HK-2 (cell line): ENCODE measurements at regions not wholly inside any gene's neighbourhood (a gene's known extent, or its start where the extent isn't known, plus 50 kb on each side); places are given as distances from the start of the nearest gene placed in this dataset.

Experiments used
- DNase-seq: peaks from one replicate; pipeline ENCODE4 v3.0.0-alpha.2; 2018; ENCODE audit not compliant: unreplicated experiment

DNA sequence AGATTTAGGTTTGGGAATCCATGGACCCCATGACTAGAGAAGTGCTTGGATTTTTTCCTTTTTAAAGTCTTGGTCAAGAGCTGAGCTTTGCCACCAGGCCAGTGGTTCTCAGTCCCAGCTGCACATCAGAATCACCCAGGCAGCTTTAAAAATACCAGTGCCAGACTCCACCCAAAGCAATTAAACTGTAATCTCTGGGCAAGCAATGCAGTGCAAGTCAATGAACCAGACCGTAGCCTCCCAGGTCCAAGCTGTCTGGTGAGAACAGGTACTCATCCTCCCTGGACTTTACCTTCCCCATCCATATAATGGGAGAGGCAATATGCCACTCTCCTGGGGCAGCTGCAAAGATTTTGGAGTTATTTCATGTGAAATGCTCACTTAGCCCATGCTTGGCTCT is 223.1 kb upstream of the CDH5 start:
- no peak for DNase-seq

DNA sequence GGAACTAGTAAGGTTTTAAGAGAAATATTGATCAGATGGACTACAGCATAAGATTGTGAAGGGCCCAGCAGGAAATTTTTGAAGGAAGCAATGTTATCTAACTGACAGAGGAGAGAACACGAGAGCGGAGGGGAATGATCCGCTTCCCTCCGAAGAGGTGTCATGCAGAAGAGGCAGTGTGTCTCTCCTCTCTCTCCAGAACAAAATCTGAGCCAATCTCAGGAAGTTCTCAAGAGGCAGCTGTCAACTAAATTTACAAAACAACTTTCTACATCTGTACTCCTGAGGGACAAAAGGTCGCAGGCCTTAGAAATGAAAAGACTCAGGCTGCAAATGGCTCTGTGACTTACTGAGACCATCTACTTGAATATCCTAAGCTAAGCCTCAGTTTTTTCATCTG is 224.6 kb upstream of the CDH5 start:
- no peak for DNase-seq

DNA sequence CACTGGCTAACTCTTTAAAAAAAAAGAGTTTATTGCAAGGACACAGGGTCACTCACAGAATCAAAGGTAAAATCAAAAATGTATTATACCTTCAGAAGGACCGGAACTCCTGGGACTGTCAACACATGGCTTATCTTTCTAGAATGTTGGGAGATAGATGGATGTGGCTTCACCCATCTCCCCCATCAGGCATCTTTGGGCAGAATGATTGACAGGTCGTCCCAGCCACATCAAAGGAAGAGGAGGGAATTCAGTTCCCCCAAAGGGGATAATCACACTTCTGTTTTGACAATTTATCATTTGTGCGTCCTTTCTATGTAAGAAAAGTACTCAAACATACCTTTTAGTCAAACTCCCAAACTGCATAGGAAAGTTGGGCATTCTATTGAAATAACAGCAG is 228.6 kb upstream of the CDH5 start:
- no peak for DNase-seq

DNA sequence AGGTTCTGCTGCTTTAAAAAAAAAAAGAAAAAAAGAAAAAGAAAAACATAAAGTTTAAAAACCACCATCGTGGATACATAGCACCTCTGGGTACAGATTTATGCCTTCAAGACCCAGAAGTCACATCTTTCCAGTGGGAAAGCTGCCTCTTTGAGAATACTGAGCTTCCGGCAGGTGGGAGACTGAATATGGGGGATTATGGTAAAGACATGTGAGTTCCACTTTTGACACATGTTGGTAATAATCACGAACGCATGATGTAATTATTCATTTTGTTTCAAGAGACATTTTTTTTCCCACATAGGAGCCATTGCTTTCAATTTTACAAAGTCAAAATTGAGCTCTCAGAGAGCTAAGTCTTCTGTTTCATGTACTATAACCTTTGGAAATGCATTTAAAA is 229.7 kb upstream of the CDH5 start:
- DNase-seq = no peak

DNA sequence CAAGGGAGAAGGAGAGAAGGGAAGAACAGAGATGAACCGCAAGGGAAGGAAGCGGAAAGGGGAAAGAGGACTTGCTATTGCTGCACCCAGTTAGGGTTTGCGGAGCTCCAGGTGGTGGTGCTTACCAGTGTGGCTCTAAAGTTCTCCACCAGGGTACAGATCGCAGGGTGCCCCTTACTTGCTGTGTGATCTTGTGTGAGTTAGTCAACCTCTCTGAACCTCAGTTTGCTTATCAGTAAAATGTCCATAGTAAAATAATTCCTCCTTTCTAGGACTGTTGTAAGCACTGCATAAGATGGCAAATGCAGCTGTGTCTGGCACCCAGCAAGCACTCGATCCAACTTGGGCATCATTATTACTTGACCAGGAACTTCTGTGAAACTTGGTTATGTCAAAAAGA is 230.7 kb upstream of the CDH5 start:
- DNase-seq = no peak

DNA sequence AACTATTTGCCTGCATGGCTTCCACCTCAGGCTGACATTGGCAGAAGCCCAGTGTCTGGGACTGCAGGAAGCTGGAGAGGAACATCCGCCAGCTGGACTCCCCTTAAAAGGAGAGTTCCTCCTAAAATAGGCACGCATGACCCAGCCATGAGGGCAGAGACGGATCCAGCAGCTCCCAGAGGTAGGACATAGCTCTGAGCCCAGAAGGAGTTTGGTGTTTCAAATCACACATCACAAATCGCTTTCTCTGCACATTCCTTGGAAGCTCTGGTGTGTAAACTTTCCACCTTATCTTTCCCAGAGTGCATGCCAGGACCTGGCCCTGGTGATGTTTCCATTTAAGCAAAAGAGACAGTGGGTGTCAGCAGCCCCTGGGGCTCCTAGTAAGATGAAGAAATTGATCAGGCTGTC is 231.1 kb upstream of the CDH5 start:
- DNase-seq = no peak

DNA sequence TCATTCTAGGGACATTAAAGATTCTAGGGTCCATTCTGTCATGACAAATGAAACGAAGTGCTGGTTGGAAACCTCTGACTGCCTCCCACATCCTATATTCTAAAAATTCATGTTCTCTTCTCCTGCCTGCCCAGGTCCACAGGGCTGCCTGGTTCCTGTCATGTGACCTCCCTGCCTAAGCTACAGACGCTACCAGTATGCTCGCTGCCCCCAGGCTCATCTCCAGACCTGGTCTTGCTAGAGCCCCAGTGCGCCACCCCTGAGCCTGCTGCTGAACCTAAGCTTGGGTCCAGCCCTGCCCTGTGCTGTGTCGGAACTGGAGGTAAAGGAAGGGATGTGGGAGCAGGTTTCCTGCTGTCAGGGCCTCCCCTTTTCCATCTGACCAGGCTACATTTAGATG is 231.6 kb upstream of the CDH5 start:
- DNase-seq = no peak

DNA sequence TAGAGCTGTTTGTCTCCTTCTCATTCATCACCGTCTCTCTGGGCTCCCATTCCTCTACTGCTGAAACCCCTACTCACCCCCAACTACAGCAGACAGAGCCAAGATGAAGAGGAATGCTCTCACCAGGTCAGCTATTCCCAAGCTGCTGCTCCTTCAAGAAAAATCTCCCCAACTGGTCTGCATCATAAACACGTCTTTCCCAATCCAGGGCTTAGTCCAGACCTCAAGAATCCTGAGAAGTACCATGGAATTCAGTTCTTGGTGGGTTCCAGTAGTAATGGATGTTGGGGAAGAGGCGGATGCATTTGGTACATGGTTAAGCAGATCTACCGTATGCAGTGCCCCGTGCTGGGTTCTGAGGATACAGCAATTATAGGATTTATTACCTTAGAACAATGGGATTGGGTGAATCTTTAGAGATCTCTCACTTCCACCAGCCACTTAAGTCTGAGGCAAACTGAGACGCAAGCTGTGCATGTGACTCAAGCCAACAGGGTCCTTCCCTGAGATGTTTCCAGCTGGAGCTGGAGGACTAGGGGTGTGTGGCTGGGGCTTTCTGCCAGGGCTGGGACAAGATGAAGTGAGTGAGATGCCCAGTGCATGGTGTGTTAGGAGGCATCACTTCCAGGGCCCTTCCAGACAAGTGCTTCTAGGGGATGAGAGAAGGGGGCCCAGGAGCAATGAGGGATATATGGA is 232.7 kb upstream of the CDH5 start:
- no peak for DNase-seq

DNA sequence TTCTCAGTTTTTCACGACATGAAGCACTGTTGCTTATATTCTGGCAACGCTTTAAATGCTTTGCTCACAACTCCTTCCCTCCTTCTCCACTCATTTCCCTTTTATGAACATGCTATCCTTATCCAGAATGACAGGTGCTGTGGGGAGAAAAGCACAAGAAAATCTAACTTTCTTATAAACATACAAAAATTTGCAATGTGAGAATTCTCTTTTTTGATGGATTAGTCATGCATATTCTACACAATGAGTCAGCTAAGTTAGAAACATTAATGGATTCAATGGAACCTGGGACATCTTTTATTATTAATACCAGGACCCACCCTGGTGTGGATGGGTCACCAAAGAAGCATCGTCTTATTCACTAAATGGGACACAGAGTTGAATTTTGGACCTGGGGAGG is 234.6 kb upstream of the CDH5 start:
- DNase-seq = no peak

DNA sequence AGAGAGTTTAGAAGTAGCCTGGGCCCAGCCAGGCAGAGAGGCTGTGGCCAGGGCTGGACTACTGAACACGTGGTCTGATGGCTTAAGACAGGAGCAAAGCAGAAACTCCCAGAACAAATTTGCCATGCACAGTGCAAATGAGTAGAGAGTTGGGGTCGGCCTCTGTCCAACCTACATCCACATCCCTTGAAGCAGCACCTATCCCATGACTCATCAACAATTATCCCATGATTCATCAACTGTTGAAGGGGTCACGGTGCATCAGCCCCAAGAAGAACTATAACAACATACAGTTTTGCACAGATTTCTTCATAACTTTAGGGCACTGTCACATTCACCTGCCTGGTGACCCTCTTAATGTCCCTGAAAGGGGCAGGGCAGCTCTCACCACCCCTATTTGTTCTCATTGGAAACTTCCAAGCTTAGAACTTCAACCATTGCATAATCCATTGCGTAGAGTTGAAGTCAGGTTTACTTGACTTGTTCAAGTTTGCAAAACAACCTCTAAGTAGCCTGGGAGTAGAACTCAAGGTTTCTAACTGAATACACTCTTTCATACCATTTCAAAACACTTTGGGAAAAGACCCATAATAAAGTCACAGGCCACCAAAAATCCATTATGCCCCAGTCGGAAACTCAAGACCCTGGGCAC is 235.2 kb upstream of the CDH5 start:
- no peak for DNase-seq

DNA sequence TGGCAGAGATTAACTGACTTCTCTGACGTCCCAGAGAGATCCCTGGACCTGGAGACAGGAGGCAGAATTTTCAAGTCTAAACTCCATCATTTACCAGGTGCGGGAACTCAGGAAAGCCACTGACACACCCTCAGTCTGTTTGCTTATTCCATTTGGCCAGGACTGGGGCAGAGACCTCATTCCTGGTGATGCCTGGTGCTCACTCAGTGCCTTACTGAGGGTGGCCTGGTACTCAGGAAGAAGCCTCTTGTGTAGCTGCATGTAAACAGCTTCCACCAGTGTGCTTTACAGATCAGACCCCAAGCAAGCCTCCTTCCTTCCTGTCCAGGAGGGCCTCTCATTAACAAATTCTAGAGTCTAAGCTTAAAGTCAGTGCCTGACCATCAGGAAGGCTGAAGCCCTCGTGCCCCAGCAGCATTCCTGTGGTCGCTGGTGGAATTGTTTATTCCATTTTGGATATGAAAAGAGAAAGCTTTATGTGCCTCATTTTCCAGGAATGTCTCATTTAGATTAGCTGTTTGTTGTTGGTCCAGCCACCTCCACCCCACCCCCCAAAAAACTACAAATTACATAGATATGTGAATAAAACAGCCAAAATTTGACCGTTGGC is 236.1 kb upstream of the CDH5 start:
- no peak for DNase-seq

DNA sequence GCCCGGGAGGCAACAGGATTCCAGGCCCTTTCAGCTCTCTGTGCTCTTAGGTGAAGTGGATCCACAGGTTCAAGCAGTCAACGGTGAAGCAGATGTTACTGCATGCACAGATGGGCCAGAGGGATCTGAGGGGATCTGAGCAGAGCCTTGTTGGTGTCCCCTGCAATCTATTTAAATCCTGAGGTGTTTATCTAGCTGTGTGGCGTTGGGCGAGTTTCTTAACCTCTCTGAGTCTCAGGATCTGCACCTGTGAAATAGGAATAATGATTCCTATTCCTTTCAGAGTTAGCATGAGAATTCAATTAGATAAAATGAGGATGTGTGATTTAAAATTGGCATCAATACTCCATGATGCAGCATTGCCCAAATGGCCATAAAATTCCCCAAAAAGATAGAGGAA is 237.3 kb upstream of the CDH5 start:
- no peak for DNase-seq

DNA sequence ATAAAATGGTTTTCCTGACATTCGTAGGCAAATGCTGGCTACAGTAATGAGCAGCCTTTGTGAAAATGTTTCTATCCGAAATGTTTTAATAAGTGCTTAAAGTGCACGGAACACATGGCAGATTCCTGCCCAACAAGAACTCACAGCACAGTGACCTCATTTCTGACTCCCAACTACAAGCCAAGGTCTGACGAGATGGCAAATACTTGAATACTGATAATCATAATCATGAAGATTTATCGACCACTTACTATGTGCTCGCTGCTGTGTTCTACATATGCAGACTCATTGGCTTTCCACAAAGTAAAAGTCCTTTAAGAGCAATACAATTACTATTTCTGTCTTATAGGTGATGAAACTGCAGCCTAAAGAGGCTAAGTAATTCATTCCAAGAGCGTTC is 238.1 kb upstream of the CDH5 start:
- no peak for DNase-seq

DNA sequence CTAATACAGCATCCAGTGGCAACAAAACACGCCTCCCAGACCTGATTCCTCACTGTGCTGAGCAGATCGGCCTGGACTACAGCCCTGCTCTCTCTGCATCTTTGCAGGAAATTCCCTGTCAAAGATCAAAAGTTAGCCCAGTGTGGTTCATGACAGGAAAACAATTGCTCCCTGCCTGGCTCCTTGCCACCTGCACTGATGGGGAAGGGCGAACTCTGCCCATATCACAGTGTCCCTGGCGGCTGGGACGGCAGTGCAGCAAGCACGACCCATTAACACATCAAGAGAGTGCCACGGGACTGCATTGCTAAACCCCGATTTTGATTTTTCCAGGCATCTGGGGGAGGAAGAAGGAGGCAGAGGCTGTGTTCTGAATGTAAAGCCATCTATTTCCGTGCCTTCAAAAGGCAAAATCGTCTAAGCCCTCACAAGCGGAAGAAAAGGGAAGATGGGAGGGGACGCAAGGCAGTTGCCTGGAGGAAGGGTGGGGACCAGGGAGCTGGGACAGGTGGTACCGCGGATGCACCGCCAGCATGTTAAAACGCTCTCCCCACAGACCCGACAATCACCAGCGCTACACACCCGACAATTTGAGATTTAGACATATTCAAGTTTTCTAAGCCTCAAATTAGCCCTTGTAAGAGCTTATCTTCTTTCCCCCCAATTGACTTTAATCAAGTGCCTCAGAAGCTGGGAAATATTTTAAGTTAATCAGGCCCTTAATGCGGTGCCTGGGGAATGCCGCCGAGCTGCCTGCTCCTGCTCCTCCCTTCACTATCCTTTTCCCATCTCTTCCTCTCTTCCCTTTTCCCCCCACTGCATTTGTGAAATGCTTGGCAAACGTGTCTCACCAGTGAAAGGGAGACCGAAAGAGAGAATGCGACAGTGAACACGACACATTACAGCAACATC is 238.8 kb upstream of the CDH5 start:
- DNase-seq = no peak

DNA sequence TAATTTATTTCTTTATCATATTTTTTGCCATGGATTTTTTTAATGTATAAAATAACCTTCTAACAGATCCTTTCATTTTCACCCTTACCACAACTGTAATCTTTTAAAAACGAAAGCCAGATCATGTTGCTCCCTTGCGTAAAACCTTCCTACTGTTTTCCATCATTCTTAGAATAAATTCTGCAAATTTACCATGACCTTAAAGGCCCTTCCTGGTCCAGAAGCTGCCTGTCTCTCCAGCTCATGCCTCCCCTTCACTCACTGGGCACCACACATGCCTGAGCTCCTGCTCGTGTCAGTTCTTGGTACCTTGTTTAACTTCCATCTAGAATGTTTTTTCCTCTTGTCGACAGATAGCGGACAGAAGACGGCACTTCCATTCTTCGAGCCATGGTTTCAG is 245.0 kb upstream of the CDH5 start:
- DNase-seq = no peak

DNA sequence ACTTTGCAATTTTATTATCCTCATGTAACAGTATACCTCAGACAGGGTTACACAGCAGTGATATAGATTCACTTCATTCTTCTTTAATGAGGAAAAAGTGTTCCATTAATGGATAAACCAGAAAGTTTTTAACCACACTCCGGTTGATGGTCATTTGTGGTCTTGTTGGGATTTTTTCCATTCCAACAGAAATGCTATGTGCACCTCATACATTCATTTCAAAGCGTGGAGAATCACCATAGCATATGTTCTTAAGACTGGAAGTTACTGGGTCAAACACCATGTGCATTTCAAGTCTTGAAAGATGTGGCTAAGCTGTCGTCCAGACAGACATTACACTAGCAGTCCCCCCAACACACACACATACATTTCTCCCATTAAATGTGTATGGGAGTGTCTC is 245.8 kb upstream of the CDH5 start:
- DNase-seq = no peak

DNA sequence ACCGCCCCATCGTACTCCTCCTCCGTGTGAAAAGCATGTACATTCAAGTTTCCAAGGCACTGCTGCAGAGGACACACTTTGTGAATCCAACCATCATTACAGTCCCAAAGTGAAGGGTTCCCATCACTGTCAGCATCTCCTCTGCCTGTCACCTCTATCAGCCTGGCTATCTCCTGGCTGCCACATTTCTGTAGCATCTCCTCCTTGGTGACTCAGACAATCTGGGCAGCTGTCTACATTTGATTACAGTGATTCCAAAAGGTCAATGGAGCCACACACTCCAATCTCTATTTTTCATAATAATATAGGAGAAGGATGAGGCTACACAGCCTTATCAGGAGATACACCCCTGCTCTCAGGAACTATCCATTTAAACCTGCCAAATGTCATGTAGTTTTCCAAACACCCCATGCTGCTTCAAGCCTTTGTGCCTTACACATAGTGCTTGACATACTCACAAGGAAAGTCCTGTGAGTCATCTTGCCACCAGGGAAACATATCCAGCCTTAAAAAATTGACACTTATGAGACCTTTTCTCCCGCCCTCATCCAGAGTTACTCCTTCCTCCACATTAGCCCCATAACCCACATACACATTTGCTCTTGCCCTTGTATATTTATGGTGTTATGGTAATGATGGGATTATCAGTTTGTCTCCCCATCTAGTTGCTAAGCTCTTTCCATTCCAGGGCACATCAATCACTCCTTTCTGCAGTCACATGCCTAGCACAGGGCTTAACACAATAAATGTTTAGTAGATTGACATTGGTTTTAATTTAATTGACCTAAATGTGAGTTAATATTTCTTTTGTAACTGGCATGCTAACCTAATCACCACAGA is 250.1 kb upstream of the CDH5 start:
- no peak for DNase-seq

DNA sequence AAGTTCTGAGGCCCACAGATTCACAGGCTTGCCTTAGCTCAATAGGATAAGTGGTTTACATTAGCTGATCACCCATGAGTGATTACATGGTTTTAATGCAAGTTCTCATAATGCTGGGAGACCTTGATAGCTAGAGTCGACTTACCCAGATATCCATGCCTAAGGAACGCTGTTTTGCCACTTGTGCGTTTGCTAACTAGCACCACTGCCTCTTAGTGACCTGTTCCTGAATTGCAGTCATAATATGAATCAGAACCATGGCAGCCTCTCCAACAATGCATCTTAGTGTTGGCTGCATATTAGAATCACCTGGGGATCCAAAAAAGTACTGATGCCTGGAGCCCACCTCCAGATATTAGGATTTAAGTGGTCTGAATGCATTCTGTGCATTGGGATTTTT is 251.1 kb upstream of the CDH5 start:
- no peak for DNase-seq

DNA sequence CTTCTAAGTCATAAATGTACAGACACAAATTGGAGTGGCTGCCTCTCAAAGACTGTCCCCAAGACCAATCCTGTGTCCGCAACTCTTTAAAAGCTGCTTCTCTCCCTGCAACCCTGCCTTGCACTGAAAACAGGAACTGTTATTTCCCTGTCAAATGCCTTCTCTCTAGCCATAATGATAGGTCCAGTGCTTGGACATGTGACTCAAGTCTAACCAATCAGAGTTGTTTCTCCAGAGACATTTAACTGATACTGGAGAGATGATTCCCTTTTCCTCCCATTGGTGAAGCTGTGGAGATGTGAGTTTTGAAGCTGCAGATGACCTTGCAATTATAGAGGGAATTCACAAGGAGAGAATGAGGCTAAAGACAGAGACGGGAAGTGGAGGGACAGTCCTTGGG is 253.3 kb upstream of the CDH5 start:
- no peak for DNase-seq

DNA sequence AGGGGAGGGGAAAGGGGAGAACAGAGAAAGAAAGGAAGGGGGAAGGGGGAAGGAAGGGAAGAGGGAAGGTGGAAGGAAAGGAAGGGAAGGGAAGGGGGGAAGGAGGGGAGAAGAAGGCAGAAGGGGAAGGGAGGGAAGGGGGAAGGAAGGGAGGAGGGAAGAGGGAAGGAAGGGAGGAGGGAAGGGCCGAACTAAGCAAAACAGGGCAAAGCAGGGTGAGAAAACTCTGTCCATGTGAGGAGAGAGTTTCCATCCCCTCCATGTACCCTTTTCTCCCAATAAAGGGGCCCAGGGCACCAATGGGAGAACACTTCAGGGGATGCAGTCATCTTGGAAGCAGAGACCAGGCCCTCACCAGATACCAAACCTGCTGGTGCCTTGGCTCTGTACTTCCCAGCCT is 256.8 kb upstream of the CDH5 start:
- DNase-seq = no peak

DNA sequence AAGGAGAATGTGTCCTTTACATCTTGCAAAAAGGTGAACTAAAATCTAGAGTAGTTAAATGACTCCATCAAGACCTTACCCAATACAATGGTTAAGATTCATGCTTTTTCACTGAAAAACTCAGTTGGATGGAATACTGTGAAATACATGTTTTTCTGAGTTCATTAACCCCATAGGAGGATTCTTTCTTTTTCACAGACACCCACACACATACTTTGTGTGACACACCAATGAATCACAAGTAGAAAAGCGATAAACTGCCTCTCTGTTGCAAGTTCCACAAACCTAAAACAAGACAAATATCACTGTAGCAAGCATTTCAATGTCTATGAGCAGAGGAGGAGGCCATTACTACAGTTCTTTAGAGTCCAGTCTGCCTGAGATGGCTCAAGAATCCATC is 258.8 kb upstream of the CDH5 start:
- no peak for DNase-seq

DNA sequence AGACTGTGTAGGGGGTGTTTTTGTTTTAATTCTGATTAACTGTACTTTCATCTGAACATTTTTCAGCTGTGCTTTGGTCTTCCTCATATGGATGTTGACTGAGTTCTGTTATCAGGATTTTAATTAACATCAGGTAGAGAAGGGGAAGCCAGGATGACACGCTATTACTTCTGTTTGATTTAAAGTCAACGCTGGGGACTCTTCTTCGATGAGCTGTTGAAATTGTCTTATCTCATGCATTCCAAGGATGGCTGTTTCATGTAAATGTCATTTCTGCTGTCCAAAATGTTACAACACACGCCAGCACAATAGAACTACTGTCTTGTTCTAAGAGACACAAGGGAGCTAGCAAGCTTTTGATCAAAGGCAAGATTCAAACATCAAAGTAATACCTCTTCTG is 263.3 kb upstream of the CDH5 start:
- DNase-seq = no peak
